Skin of body (tissue), 1 donor: ENCODE measurements at regions not wholly inside any gene's neighbourhood (a gene's known extent, or its start where the extent isn't known, plus 50 kb on each side); places are given as distances from the start of the nearest gene placed in this dataset.
"Not testable (repeated sequence)": the region's sequence is repeated elsewhere in the genome, so short reads cannot be mapped to it uniquely, and the experiment has no call there.

Experiments used
- DNase-seq: peaks from one replicate; lab custom pipeline; 2025; lab: John Stamatoyannopoulos, UW

GRCh38 chr18:6569813-6570212 lies 155.1 kb upstream of the L3MBTL4 start:
- DNase-seq: no peak

GRCh38 chr18:6570581-6571238 lies 156.0 kb upstream of the L3MBTL4 start:
- DNase-seq: no peak

DNA sequence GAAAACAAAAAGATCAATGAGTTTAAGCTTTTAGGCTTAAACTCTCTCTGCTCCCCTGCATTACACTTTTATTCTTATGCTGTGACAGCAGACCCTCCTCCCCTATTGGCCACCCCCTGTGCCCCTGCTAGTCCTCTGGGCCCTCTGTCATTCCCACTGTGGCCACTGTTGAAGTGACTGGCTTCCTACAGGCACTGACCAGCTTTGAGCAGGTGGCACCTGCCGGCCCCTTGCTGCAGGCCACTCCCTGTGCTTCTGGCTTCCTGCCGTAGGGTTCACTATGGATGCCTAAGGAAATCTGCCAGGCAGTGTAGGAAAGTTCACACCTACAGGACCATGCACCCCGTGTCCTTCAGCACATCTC lies 156.5 kb upstream of the L3MBTL4 start:
- DNase-seq: no peak

GRCh38 chr18:6572192-6572591 lies 157.3 kb upstream of the ARHGAP28 start:
- not testable (repeated sequence) for DNase-seq

GRCh38 chr18:6574631-6575030 lies 154.9 kb upstream of the ARHGAP28 start:
- no peak for DNase-seq

GRCh38 chr18:6575908-6576307 lies 153.6 kb upstream of the ARHGAP28 start:
- DNase-seq: no peak

DNA sequence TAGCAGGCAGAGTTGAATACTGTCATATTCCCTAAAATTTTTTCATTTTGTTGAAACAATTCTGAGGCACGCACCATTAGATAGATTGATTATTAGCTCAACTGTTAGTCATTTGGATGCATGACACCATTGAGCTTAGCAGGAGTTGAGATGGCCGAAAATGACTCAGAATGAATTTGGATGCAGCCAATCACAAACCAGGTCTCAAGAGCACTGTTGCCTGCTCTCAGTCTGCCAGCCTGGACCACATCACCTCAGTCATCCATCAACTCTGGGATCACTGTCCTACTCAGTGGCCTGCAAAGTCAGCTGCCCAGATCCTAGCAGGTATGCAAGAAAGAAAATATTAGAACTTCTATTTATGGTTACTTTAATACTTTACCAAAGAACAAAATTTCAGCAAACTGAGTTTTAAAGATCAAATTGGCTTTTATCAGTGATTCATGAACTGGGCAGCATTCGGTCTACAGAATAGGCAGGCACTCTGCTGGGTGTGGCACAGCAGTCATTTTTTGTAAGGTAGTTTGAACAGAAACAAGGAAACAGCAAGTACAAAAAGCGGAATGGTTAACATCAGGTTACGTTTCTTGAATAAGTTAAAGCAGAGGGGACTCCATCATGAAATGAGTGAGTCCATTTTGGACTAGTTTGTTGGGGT lies 152.7 kb upstream of the ARHGAP28 start:
- no peak for DNase-seq

GRCh38 chr18:6578686-6579085 lies 150.8 kb upstream of the ARHGAP28 start:
- DNase-seq: no peak

DNA sequence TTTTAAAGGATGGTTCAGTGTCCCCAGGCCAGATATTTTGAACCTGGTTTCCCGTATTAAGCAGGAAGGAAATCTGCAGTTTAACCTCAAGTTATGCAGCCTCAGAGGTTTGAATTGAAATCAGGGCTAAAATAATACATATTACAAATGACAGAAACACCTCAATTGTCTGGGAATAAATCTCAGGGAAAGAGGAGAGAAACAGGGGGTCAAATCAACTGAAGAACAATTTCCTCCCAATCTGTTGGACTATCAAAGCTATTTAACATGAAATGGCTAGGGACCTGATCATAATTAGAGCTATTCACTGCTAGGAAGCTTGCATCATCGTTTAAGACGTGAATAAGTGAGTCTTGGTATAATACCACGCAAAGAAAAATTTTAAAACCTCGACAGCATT lies 150.0 kb upstream of the ARHGAP28 start:
- no peak for DNase-seq

DNA sequence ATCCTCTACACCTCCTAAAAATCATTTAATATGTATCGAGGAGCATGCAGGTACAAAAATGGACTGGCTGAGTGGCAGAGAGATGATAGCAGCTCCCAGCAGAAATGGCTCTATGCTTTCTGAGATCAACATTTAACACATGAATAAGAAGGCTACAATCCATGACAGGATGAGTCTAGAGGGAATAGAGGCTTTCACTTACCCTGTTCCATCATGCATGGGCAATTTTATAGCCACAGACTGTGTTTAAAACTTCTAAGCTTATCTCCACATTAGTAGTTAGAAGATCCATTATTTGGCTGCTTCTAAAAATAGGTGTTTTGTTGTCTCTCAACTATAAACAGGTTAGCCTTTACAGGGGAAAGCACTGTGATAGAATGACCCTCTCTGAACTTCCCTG lies 149.1 kb upstream of the ARHGAP28 start:
- DNase-seq: no peak

DNA sequence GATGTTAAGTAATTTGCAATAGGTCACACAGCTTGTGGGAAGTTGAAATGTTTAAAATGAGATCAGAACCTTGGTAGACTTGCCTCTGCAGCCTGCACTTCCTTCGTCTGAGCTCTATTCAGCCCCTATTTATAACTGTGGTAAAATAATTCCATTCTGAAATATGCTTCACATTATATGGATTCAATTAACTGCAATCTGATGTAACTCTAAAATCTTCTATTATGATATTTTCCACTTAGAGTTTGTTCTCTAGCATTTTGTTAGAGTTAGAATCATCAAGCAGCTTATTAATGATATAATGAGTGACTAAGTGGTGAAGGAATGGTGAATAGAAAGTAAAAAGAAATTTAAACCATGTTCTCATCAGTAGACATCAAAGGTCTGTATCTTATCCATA lies 139.6 kb upstream of the ARHGAP28 start:
- DNase-seq: peak; percentile 72

GRCh38 chr18:6590326-6590725 lies 139.2 kb upstream of the ARHGAP28 start:
- peak; percentile 70 for DNase-seq

DNA sequence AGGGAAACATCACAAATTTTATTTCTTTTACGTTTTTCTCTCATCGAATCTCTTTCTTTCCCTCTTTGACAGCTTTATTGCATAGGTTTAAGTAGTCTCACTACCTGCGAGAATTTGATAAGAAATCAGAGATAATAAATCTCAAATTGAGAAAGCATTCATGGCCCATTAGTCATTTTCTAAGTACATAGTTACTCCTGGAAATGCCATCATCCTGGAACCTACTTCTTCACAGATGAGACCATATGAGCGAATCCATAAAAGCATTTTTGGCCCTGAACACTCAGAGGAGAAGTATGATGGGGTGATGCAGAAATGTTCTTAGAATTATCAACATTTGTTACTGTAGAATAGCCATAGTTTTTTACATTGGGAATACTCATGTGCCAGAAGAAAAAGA lies 138.0 kb upstream of the ARHGAP28 start:
- peak; percentile 31 for DNase-seq

DNA sequence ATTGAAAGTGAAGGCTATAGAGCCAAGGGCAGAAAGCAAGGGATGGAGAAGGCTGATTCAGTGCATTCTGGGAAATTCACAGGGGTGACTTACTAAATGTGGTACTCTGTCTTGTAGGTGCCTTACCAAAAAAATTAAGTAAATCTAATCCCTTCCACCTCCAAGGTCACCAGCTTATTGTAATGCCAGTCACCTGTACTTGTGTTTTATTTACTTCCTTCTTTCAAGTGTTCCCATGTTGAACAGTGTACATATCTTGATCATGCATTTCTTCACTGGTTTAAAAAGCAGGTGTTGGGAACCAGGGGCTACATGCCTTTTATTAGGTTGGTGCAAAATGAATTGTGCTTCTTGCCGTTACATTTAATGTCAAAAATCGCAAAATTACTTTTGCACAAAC lies 137.0 kb upstream of the ARHGAP28 start:
- DNase-seq: no peak

DNA sequence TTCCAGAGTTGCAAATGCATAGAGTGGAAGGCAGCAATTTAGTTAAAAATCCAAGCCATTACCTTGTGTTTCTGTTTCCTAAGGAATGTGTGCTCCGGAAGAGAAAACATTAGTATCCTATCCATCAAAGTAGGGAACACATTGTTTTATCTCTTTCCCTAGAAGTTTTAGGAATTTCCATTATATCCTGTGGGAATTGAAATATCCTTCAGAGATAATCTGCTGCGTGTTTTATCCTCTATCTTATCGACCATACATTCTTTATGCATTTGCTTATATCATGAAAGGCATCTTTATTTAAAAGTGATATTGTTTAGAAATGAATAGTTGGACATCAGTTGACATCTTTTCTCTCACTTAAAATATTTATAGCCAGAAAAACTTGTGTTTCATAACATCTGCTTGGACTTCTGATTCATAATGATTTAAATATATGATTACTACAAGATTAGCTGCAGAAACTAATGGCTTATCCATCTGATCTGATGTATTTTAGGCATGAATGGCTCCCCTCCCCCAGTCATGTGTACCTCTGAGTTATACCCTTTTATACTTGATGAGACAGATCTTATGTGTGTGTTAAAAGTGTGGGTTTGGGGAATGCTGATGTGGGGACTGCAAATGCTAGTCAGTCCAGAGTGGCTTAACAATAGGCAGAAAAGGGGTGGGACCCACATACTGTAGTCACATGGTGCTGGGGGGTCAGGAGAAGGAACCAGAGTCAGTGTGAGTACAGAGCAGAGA lies 136.2 kb upstream of the ARHGAP28 start:
- DNase-seq: no peak

GRCh38 chr18:6595666-6596065 lies 133.8 kb upstream of the ARHGAP28 start:
- no peak for DNase-seq

GRCh38 chr18:6598657-6599056 lies 130.9 kb upstream of the ARHGAP28 start:
- DNase-seq: no peak

DNA sequence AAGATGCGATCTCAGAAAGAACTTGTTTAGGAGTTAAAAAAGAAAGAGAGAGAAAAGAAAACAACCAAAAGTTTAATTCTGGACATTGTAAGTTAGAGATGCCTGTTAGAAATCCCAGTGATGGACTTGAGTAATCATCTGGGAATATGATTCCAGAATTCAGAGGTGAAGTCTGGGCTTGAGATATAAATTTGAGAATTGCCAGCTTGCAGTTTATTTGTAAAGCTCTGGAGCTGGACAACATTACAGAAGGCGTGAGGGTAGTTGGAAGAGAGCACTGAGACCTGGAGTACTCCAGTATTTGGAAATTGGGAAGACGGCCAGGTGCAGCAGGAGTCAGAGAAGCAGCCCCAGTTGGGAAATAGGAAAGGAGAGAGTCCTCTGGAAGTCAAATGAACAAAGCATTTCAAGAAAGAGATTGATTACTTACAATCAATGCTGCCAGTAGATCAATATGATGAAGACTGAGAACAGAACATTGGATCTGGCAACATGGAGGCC lies 128.8 kb upstream of the ARHGAP28 start:
- no peak for DNase-seq

GRCh38 chr18:6601241-6601640 lies 128.3 kb upstream of the ARHGAP28 start:
- no peak for DNase-seq

DNA sequence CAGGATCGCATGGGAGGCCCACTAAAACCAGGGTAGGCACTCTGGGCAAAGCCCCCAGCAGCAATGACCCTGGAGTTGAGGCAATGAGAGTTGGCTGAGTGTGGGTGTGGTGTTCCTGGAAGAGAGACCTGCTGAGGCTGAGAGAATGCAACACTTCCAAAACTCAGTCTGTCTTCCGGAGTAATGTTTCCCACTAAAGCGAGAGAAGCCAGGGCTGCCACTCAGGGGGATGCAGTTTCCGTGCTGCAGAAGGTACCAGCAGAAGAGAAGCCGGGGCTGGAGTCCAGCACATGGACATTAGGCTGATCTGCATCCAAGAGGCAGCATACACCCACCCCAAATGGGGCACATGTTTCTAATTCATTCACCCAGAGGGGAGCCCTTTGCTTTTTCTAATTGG lies 127.2 kb upstream of the ARHGAP28 start:
- no peak for DNase-seq

DNA sequence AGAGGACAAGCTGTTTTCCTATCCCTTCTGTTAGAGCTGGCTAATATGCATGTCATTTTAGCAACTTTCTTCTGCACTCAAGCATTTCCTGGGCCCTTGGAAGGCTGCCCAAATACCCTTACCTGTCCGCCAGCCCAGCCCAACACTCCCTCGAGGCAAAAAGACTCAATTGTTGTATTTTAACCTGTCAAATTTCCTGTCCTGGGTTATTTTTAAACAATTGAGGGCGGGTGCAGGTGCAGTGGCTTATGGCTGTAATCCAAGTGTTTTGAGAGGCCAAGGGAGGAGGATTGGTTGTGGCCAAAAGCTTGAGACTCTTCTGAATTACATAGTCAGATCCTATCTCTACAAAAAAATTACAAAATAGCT lies 125.0 kb upstream of the ARHGAP28 start:
- no peak for DNase-seq

DNA sequence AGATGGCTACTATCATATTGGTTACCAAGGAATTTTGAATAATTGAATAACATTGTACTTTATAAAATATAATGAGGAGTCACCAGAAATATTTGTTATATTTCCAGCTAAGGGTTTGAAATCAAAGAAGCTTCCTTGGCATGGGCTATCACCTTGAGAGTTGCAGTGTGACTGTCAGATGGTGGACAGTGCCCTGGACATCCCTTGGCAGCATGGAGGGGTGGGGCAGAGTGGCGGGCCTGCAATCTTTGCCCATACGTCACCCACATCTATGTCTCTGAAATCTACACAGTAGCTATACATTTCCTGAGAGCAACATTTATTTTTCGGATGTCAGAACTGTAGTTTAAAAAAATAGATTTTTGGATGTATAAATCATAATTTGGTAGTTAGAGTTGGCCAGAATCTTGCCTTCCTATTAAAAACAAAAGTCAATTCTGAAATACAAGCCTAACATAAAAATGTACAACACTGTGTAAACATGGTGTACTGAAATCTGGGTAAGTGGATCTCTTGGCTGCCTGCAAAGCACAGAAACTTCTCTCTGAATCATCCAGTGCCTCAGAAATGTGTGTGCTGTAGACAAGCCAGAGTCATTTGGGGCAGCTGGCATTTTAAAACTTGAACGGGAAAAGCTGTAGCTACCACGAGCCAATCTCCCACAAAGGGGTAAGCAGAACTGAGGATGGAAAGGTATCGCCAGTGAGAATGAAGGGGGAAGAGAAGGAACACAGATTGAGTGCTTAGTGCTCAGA lies 124.2 kb upstream of the ARHGAP28 start:
- DNase-seq: peak; percentile 31
